GM12891 (cell line): ENCODE measurements at regions not wholly inside any gene's neighbourhood (a gene's known extent, or its start where the extent isn't known, plus 50 kb on each side); places are given as distances from the start of the nearest gene placed in this dataset.

Source experiments
- DNase-seq: peaks from one replicate; pipeline ENCODE4 v3.0.0; 2011; ENCODE audit warnings: low spot score; ENCODE audit not compliant: insufficient read length
- FAIRE-seq: peaks from 2 replicates; lab custom pipeline; 2011; peaks lifted over from hg19 to GRCh38; lab: Jason Lieb, UNC
- PAX5 ChIP-seq: IDR thresholded peaks from 2 replicates; pipeline ENCODE4 v1.6.1; 2011; ENCODE audit warnings: low read length, moderate library complexity, mild to moderate bottlenecking; ENCODE audit not compliant: insufficient read depth, severe bottlenecking
- POLR2A ChIP-seq: IDR thresholded peaks from 2 replicates; pipeline ENCODE4 v1.6.1; 2011; ENCODE audit warnings: low read depth, low read length, control low read depth
- POLR2AphosphoS5 ChIP-seq: IDR thresholded peaks from 2 replicates; pipeline ENCODE4 v1.6.1; 2011; ENCODE audit warnings: low read depth, low read length, control low read depth
- POU2F2 ChIP-seq: IDR thresholded peaks from 2 replicates; pipeline ENCODE4 v1.6.1; 2011; ENCODE audit warnings: low read depth, mild to moderate bottlenecking, control low read depth, low read length, moderate library complexity
- SPI1 ChIP-seq: IDR thresholded peaks from 2 replicates; pipeline ENCODE4 v1.6.1; 2011; ENCODE audit warnings: low read depth, low read length, control low read depth
- TAF1 ChIP-seq: IDR thresholded peaks from 2 replicates; pipeline ENCODE4 v1.6.1; 2011; ENCODE audit warnings: low read depth, low read length, control low read depth

DNA sequence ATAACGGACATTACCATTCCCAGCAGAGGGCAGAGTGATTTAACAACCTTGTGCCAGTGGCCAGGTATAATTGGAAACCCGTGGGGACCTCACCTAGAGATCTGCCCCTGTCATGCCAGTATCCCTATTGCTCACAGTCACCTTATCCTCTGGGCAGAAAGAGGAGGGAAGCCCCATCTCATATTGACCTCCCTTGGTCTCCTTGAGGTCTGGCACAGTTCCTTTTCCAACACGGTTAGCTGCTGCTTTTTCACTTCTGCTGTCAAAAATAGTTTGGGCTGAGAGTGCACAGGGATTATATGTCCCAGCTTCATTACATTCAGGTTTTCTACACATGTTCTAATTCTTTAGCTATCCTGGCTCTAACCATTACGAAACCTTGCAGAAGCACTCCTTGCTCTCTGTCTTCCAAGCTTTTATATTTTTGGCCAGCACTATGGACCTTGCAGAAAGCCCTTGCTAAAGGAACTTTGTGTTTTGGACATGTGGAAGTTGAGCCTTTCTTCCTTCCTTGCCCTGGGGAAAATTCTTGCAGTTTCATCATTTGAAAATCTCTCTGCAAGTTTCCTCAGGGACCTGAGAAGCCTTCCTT lies 111.7 kb upstream of the MIS18BP1 start:
- DNase-seq, result no peak
- no peak for FAIRE-seq
- TF ChIP-seq SPI1 (no peak), TAF1 (no peak), POU2F2 (no peak), POLR2AphosphoS5 (no peak), PAX5 (no peak), POLR2A (no peak)

DNA sequence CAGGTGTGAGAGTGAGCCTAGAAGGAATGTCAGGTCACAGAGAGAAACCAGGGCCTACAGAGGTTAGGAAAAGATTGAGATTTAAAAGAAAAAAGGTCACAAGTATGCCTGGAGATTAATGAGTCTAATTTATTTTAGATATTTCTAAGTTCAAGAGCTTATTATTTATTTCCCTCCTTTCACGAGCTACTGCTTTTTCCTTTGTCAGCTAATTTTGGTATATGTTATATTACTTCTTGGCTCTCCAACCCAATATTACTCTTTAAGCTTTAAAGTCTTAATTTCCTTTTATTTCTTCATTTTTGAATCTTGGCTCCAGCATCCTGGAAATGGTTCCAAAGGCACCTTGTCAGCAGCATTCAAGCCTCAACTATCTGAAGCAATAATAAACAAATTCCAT lies 109.5 kb upstream of the MIS18BP1 start:
- DNase-seq, result no peak
- TF ChIP-seq SPI1, result no peak
- TF ChIP-seq PAX5, result no peak
- no peak for TF ChIP-seq TAF1
- no peak for TF ChIP-seq POLR2A
- TF ChIP-seq POLR2AphosphoS5, result no peak
- TF ChIP-seq POU2F2, result no peak
- no peak for FAIRE-seq

DNA sequence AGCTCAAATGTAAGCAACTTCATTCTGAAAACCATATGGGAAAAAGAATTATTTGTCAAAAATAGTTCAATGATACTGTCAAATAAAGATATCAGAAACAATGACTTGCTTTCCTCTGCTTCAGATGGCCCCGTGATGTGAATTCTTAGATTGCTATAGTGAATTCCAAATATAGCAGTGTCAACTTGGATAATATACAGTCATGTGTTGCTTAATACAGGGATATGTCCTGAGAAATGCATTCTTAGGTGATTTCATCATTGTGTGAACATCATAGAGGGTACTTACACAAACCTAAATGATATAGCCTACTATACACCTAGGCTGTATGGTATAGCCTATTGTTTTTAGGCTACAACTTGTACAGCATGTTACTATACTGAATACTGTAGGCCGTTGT lies 108.7 kb upstream of the MIS18BP1 start:
- FAIRE-seq, result no peak
- DNase-seq, result no peak
- TF ChIP-seq POLR2A, result no peak
- no peak for TF ChIP-seq TAF1

DNA sequence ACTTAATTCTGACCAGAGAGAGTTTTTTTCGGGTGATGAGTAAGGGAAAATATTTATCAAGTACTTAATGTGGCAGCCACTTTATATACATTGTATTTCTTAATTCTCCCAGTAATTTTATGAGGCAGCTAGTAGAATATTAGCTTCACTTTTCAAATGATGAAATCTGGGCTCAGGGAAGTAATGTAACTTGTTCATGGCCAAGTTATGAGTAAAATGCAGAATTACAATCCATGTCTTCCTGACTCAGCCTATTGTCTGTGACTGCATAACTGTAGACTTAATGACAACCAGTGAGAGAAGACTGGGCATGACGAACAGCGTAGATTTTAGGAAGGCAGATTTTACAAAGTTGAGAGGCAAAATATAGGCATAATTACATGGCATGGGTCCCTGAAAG lies 106.7 kb upstream of the MIS18BP1 start:
- FAIRE-seq, result no peak
- DNase-seq, result no peak
- no peak for TF ChIP-seq POLR2A
- no peak for TF ChIP-seq SPI1
- no peak for TF ChIP-seq POU2F2
- TF ChIP-seq POLR2AphosphoS5, result no peak
- TF ChIP-seq PAX5, result no peak
- TF ChIP-seq TAF1, result no peak

DNA sequence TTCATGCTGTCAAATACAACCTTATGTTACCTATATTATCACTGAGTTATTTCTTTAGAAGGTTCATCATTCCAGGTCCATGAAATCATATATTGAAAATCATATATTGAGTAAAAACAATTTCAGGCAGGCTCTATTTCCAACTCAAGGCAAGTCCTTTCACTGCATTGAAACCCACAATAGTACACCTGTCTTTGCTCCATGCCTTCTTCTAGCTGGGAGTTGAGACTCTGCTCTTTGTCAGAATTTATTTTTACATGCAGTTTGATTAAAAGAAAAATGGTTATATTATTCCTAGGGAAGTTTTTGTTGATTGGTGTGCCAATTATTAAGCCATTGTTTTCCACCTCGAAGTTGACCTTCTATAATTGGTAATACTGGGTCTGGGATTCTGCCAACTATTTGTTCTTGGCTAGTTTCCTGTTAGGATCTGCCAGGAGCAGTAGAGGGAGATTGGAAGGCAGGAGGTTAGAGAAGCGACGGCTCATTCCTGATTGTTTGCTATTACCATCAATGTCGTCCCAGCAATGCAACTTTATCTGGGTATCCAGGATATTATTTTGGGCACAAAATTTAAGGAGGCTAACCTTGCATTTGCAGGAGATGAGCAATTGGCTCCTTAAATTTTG lies 79.5 kb upstream of the MIS18BP1 start:
- DNase-seq, result no peak
- TF ChIP-seq POLR2AphosphoS5 (no peak), SPI1 (no peak), POU2F2 (no peak), PAX5 (no peak), POLR2A (no peak), TAF1 (no peak)
- no peak for FAIRE-seq

DNA sequence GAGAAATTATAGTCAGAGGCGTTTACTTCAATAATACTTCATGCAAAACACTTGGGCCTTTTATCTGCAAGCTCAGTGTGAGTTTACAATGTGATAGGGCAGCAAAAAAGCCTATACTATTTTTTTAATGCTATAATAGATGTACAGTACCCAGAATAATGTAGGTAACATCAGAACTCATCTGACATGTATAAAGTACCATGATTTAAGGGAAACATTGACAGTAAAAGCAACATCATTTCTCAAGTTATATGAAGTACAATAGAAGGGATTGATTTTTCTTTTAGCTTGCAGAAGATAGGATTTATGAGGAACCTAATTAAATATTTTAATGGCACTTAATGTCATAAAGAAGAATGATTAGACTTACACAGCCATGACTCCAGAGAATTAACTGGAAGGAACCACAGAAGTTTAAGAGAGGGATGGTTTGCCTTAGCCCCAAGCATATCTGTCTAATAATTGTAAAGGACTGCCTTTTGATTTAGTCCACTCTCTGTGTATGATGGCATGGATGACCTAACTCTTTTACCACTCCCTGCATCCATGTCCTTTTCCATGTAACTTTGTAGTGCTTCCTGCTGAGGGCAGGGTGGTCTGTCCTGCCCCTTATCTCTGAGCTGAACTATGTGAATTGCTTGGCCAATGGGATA lies 55.9 kb upstream of the MIS18BP1 start:
- no peak for FAIRE-seq
- DNase-seq, result no peak
- TF ChIP-seq POLR2AphosphoS5 (no peak), POLR2A (no peak), TAF1 (no peak), POU2F2 (no peak), PAX5 (no peak), SPI1 (no peak)
